ENCODE measurements at regions not wholly inside any gene's neighbourhood (a gene's known extent, or its start where the extent isn't known, plus 50 kb on each side); places are given as distances from the start of the nearest gene placed in this dataset.

DNA sequence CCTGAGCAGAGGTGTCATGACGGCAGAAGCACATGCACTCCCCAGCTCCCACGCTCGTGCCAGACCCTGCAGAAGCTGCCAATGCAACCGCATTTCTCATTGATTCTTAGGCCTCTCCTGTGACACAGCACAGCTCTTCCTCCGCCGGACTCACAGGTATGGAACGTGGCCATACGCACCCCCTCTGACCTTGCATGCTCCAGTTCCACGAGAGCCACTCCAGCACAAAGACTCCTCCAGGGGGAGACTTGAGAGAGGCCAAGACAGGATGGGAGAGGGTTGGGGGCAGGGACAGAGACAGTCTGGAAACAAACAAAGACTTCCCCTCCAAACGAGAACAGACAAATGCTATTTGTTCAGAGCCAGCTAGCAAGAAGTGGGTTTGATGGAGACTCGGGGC lies 124.3 kb upstream of the PPP2R2D start:
- H3K4me1 ChIP-seq (ENCODE audit: insufficient read depth, poor library complexity, severe bottlenecking): no peaks in the 10 kb centered on the region
- ATAC-seq (ENCODE audit: low read depth) (no peak), DNase-seq (ENCODE audit: low spot score) (no peak)
- H3K27ac ChIP-seq (ENCODE audit: poor library complexity, severe bottlenecking): no peak overlapping the region
- no peaks in the 10 kb centered on the region for H3K36me3 ChIP-seq (ENCODE audit: low read depth)
- no peak overlapping the region for H3K4me3 ChIP-seq (ENCODE audit: severe bottlenecking)
- H3K9me3 ChIP-seq (ENCODE audit: severe bottlenecking): peaks cover 9% of the 10 kb centered on the region
- TF ChIP-seq CTCF (IDR thresholded peaks at IDR 0.05; ENCODE audit: poor library complexity, severe bottlenecking): no peak
- H3K27me3 ChIP-seq (ENCODE audit: insufficient read depth, poor library complexity, severe bottlenecking): no peaks in the 10 kb centered on the region

- Histone ChIP-seq H3K27ac (ENCODE audit: poor library complexity, severe bottlenecking) (no peak overlapping the region), H3K36me3 (ENCODE audit: low read depth) (no peaks in the 10 kb centered on the region), H3K4me3 (ENCODE audit: severe bottlenecking) (no peak overlapping the region), H3K9me3 (ENCODE audit: severe bottlenecking) (peaks cover 9% of the 10 kb centered on the region), H3K27me3 (ENCODE audit: insufficient read depth, poor library complexity, severe bottlenecking) (no peaks in the 10 kb centered on the region), H3K4me1 (ENCODE audit: insufficient read depth, poor library complexity, severe bottlenecking) (no peaks in the 10 kb centered on the region)
- ATAC-seq (ENCODE audit: low read depth): no peak
- DNase-seq (ENCODE audit: low spot score): no peak
- TF ChIP-seq CTCF (IDR thresholded peaks at IDR 0.05; ENCODE audit: poor library complexity, severe bottlenecking): no peak
Measured at GRCh38 chr10:131777162-131777561, 123.6 kb upstream of the PPP2R2D start.

DNA sequence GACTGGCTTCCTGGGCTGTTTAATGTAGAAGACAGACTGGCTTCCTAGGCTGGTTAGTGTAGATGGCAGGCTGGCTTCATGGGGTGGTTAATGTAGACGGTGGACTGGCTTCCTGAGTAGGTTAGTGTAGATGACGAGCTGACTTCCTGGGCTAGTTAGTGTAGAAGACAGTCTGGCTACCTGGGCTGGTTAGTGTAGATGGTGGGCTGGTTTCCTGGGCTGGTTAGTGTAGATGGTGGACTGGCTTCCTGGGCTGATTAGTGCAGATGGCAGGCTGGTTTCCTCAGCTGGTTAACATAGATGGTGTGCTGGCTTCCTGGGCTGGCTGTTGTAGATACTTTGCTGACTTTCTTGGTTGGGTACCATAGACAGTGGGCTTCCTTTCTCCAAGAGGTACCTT lies 122.9 kb upstream of the PPP2R2D start:
- H3K4me1 ChIP-seq (ENCODE audit: insufficient read depth, poor library complexity, severe bottlenecking): no peaks in the 10 kb centered on the region
- no peaks in the 10 kb centered on the region for H3K27me3 ChIP-seq (ENCODE audit: insufficient read depth, poor library complexity, severe bottlenecking)
- ATAC-seq (ENCODE audit: low read depth): no peak
- H3K9me3 ChIP-seq (ENCODE audit: severe bottlenecking): peaks cover 9% of the 10 kb centered on the region
- H3K27ac ChIP-seq (ENCODE audit: poor library complexity, severe bottlenecking): no peak overlapping the region
- no peak for DNase-seq (ENCODE audit: low spot score)
- no peaks in the 10 kb centered on the region for H3K36me3 ChIP-seq (ENCODE audit: low read depth)
- no peak overlapping the region for H3K4me3 ChIP-seq (ENCODE audit: severe bottlenecking)
- TF ChIP-seq CTCF (IDR thresholded peaks at IDR 0.05; ENCODE audit: poor library complexity, severe bottlenecking): no peak

- H3K9me3 ChIP-seq (ENCODE audit: severe bottlenecking): peaks cover 9% of the 10 kb centered on the region
- no peak overlapping the region for H3K27ac ChIP-seq (ENCODE audit: poor library complexity, severe bottlenecking)
- DNase-seq (ENCODE audit: low spot score): no peak
- H3K36me3 ChIP-seq (ENCODE audit: low read depth): no peaks in the 10 kb centered on the region
- no peak overlapping the region for H3K4me3 ChIP-seq (ENCODE audit: severe bottlenecking)
- H3K4me1 ChIP-seq (ENCODE audit: insufficient read depth, poor library complexity, severe bottlenecking): no peaks in the 10 kb centered on the region
- TF ChIP-seq CTCF (IDR thresholded peaks at IDR 0.05; ENCODE audit: poor library complexity, severe bottlenecking): no peak
- H3K27me3 ChIP-seq (ENCODE audit: insufficient read depth, poor library complexity, severe bottlenecking): no peaks in the 10 kb centered on the region
- ATAC-seq (ENCODE audit: low read depth): no peak
Measured at GRCh38 chr10:131778385-131778784, 122.4 kb upstream of the PPP2R2D start.

DNA sequence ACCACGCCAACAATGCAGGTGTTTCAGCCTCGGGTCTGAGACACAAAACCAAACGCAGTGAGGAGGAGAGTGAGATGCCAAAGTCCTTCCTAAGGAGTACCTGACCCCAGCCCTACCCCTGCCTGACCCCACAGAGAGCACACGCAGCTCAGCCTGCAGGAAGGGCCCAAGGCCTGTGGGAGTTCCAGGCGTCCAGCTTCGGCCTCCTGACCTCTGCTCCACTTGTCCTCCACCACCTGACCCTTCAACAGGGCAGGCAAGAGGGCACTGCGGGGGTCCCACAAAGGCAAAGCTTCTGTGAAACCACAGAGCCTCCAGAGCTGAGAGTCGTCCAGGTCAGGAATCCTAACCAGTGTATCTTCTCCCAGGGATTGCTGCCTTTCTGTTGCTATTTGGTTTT lies 122.0 kb upstream of the PPP2R2D start:
- Histone ChIP-seq H3K27me3 (ENCODE audit: insufficient read depth, poor library complexity, severe bottlenecking) (no peaks in the 10 kb centered on the region), H3K36me3 (ENCODE audit: low read depth) (no peaks in the 10 kb centered on the region), H3K9me3 (ENCODE audit: severe bottlenecking) (peaks cover 9% of the 10 kb centered on the region), H3K27ac (ENCODE audit: poor library complexity, severe bottlenecking) (no peak overlapping the region), H3K4me1 (ENCODE audit: insufficient read depth, poor library complexity, severe bottlenecking) (no peaks in the 10 kb centered on the region), H3K4me3 (ENCODE audit: severe bottlenecking) (no peak overlapping the region)
- DNase-seq (ENCODE audit: low spot score): no peak
- no peak for TF ChIP-seq CTCF (IDR thresholded peaks at IDR 0.05; ENCODE audit: poor library complexity, severe bottlenecking)
- no peak for ATAC-seq (ENCODE audit: low read depth)
